ENCODE measurements at regions not wholly inside any gene's neighbourhood (a gene's known extent, or its start where the extent isn't known, plus 50 kb on each side); places are given as distances from the start of the nearest gene placed in this dataset.

DNA sequence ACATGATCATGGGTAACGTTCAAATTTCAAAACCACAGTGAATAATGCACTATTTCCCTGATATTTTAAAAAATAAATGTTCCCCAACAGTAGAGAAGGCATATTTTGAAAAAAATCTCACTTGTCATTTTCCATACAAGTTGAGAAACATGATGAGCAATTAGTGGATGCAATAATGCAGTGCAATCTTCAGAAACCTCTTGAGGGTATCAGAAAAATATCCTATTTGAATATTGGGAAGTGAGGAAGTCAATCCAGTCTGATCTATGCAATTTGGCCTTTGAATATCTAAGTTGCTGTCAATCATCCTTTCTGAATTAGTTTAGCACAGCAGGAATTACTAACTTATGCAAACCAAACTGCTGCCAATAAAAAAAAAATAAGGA is 776.8 kb downstream of the PCDH18 start:
- no peak for DNase-seq (ENCODE audit: low read depth)
- no peak overlapping the region for H3K4me3 ChIP-seq (ENCODE audit: low read length)
- TF ChIP-seq, protein P1, sequence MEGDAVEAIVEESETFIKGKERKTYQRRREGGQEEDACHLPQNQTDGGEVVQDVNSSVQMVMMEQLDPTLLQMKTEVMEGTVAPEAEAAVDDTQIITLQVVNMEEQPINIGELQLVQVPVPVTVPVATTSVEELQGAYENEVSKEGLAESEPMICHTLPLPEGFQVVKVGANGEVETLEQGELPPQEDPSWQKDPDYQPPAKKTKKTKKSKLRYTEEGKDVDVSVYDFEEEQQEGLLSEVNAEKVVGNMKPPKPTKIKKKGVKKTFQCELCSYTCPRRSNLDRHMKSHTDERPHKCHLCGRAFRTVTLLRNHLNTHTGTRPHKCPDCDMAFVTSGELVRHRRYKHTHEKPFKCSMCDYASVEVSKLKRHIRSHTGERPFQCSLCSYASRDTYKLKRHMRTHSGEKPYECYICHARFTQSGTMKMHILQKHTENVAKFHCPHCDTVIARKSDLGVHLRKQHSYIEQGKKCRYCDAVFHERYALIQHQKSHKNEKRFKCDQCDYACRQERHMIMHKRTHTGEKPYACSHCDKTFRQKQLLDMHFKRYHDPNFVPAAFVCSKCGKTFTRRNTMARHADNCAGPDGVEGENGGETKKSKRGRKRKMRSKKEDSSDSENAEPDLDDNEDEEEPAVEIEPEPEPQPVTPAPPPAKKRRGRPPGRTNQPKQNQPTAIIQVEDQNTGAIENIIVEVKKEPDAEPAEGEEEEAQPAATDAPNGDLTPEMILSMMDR (conservative IDR thresholded peaks at IDR 0.05; ENCODE audit: low read depth, low read length) = no peak

- peak; percentile 68 for DNase-seq (ENCODE audit: low read depth)
- TF ChIP-seq, protein P1 (conservative IDR thresholded peaks at IDR 0.05; ENCODE audit: low read depth, low read length) = no peak
- no peak overlapping the region for H3K4me3 ChIP-seq (ENCODE audit: low read length)
These were observed 777.3 kb downstream of the PCDH18 start for GRCh38 chr4:136754810-136755530.

DNA sequence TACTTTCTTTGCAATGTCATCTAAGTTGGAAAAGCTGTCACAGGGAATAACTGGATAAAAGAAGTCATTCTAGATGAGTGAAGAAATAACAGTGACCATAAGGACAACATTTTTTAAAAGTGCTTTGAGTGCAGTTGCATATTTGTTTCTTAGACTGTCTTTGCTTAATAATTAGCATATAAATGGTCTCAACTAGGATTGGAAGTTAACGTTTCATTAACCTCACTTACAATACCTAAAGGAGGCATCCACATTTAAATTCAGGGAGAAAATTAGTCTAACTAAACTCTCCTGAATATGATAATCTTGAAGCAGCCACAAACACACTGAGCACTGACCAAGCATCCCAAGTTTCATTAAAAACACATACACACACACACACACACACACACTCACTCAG is 780.7 kb downstream of the PCDH18 start:
- no peak for DNase-seq (ENCODE audit: low read depth)
- H3K4me3 ChIP-seq (ENCODE audit: low read length) = no peak overlapping the region
- TF ChIP-seq, protein P1 (conservative IDR thresholded peaks at IDR 0.05; ENCODE audit: low read depth, low read length) = no peak

GRCh38 chr4:136750897-136751296 is 781.4 kb downstream of the PCDH18 start:
- DNase-seq (ENCODE audit: low read depth) = no peak
- TF ChIP-seq, protein P1 (conservative IDR thresholded peaks at IDR 0.05; ENCODE audit: low read depth, low read length) = no peak
- no peak overlapping the region for H3K4me3 ChIP-seq (ENCODE audit: low read length)

DNA sequence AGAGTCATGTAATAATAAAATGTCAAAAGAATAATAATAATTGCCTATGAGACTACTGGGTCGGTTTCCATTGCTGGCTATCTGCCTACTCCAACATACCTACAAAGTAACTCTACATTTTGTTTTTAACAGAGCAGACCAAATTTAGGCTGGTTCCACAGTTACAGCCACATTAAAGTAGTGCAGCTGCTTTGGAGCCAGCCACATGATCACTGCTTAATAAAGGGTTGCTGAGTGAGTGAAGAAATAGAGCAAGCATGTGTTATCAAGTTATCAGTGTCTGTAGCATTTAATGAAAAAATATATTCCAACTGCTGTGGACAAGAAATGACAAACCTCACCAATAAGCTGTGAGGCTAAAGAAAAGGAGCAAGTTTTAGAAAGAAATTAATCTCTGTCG is 782.3 kb downstream of the PCDH18 start:
- H3K4me3 ChIP-seq (ENCODE audit: low read length) = no peak overlapping the region
- DNase-seq (ENCODE audit: low read depth) = no peak
- TF ChIP-seq, protein P1 (conservative IDR thresholded peaks at IDR 0.05; ENCODE audit: low read depth, low read length) = no peak

GRCh38 chr4:136748773-136749172 is 783.5 kb downstream of the PCDH18 start:
- TF ChIP-seq, protein P1 (conservative IDR thresholded peaks at IDR 0.05; ENCODE audit: low read depth, low read length) = no peak
- no peak overlapping the region for H3K4me3 ChIP-seq (ENCODE audit: low read length)
- DNase-seq (ENCODE audit: low read depth) = no peak

- DNase-seq (ENCODE audit: low read depth) = no peak
- no peak overlapping the region for H3K4me3 ChIP-seq (ENCODE audit: low read length)
- TF ChIP-seq, protein P1 (conservative IDR thresholded peaks at IDR 0.05; ENCODE audit: low read depth, low read length) = no peak
These were observed 784.1 kb downstream of the PCDH18 start for GRCh38 chr4:136748165-136748564.
